K562 (cell line): ENCODE measurements at regions not wholly inside any gene's neighbourhood (a gene's known extent, or its start where the extent isn't known, plus 50 kb on each side); places are given as distances from the start of the nearest gene placed in this dataset.

Experiments
- ATAC-seq: fragments of 200-7000 bp; cut with Tn5 transposase; 3 replicates; pipeline ENCODE4 v1.9.1; 2020; ENCODE audit warnings: moderate library complexity
- BruUV-seq: library from RNA; stranded (reverse); fragments of 400-500 nt; replicated peaks from 2 replicates; lab custom pipeline; 2021; lab: Mats Ljungman, UMichigan
- CTCF ChIA-PET: fragments of 300-600 bp; formaldehyde crosslinking; extraction: SDS; loops from one replicate; lab custom pipeline; 2021; ENCODE audit warnings: low intra/inter-chr PET ratio; lab: Yijun Ruan, JAX
- POLR2A ChIA-PET: fragments of 300-600, 350-650 bp; sonication (Branson Sonifier 250); formaldehyde crosslinking; extraction: SDS; loops from one replicate; lab custom pipeline; 2021; ENCODE audit warnings: antibody characterized with exemption, inconsistent platforms; lab: Yijun Ruan, JAX
- DNase-seq, 4 experiments: peaks; one replicate each; pipeline versions ENCODE4 v3.0.0 to v3.0.0-alpha.2; 2011 to 2018; ENCODE audit warnings: low spot score in 3 of 4, mixed read lengths in 3 of 4; ENCODE audit errors: extremely low read depth in 1 of 4
- FAIRE-seq: peaks from 2 replicates; lab custom pipeline; 2011; peaks lifted over from hg19 to GRCh38; lab: Jason Lieb, UNC
- H2AFZ ChIP-seq: 2 replicates; pipeline ENCODE4 v1.6.0; 2011; ENCODE audit warnings: low read depth, low read length, control low read depth, inconsistent platforms
- H3K27ac ChIP-seq: fragments of 200-600 bp; 3 replicates; pipeline ENCODE4 v1.8.0; 2011; ENCODE audit warnings: low read depth, mild to moderate bottlenecking, control low read depth, inconsistent platforms, low read length, moderate library complexity, mixed read lengths; ENCODE audit errors: extremely low read depth
- H3K27me3 ChIP-seq, 2 experiments: fragments of 300-600 bp in 1 of 2; 2 replicates in 1 of 2; 3 replicates in 1 of 2; pipeline versions ENCODE4 v1.6.0 to v1.8.0; 2011; ENCODE audit warnings: inconsistent platforms in 2 of 2, low read length in 2 of 2, mild to moderate bottlenecking in 1 of 2, mixed read lengths in 1 of 2, moderate library complexity in 1 of 2; ENCODE audit not compliant: control insufficient read depth in 2 of 2, insufficient read depth in 2 of 2
- H3K36me3 ChIP-seq: fragments of 300-600 bp; 3 replicates; pipeline ENCODE4 v1.8.0; 2011; ENCODE audit warnings: mild to moderate bottlenecking, low read length, inconsistent platforms; ENCODE audit not compliant: control insufficient read depth, insufficient read depth
- H3K4me1 ChIP-seq, 2 experiments: fragments of 200-600 bp in 1 of 2; replicated peaks in 1 of 2; 2 replicates in 1 of 2; 3 replicates in 1 of 2; pipeline versions ENCODE4 v1.5.1 to v1.8.0; 2011; ENCODE audit warnings: inconsistent platforms in 2 of 2, low read length in 2 of 2, mild to moderate bottlenecking in 1 of 2, mixed read lengths in 1 of 2, moderate library complexity in 1 of 2; ENCODE audit not compliant: control insufficient read depth in 2 of 2, insufficient read depth in 2 of 2
- H3K4me2 ChIP-seq: 2 replicates; pipeline ENCODE4 v1.6.1; 2011; ENCODE audit warnings: low read length, control low read depth, inconsistent platforms, mixed read lengths; ENCODE audit not compliant: insufficient read depth
- H3K4me3 ChIP-seq: fragments of 200-600 bp; sonication (generic), shearing (Covaris generic); 2 replicates; pipeline ENCODE4 v1.5.1; 2016; ENCODE audit warnings: control low read depth, inconsistent platforms
- H3K79me2 ChIP-seq: fragments of 200-600 bp; 3 replicates; pipeline ENCODE4 v1.8.0; 2011; ENCODE audit warnings: low read length, inconsistent platforms; ENCODE audit not compliant: control insufficient read depth, insufficient read depth
- H3K9ac ChIP-seq, 2 experiments: 2 replicates each; pipeline versions ENCODE4 v1.6.0 to v1.6.1; 2011; ENCODE audit warnings: low read depth in 2 of 2, low read length in 2 of 2, control low read depth in 1 of 2, inconsistent platforms in 1 of 2, mild to moderate bottlenecking in 1 of 2, mixed read lengths in 1 of 2; ENCODE audit not compliant: insufficient read depth in 1 of 2
- H3K9me1 ChIP-seq: one replicate; pipeline ENCODE4 v1.6.0; 2011; ENCODE audit warnings: inconsistent platforms, mild to moderate bottlenecking, low read length, moderate library complexity; ENCODE audit not compliant: control insufficient read depth, insufficient read depth
- H3K9me3 ChIP-seq: replicated peaks from 2 replicates; pipeline ENCODE4 v1.5.1; 2011; ENCODE audit warnings: low read depth, low read length, inconsistent platforms; ENCODE audit not compliant: control insufficient read depth, insufficient read depth
- H4K20me1 ChIP-seq: replicated peaks from 2 replicates; pipeline ENCODE4 v1.6.1; 2011; ENCODE audit warnings: low read length, inconsistent platforms, mixed read lengths; ENCODE audit not compliant: control insufficient read depth, insufficient read depth
- COPS2 ChIP-seq: fragments of 450-650 bp; conservative IDR thresholded peaks from 2 replicates; pipeline ENCODE4 v1.6.1; 2016; ENCODE audit warnings: mild to moderate bottlenecking, moderate library complexity
- DACH1 ChIP-seq: fragments of 450-650 bp; IDR thresholded peaks from 2 replicates; pipeline ENCODE4 v1.6.1; 2018; ENCODE audit not compliant: partially characterized antibody
- EHMT2 ChIP-seq: fragments of 450-650 bp; IDR thresholded peaks from 2 replicates; pipeline ENCODE4 v1.6.1; 2018; ENCODE audit warnings: antibody characterized with exemption
- FOS ChIP-seq: IDR thresholded peaks from 3 replicates; pipeline ENCODE4 v1.6.1; 2011; ENCODE audit not compliant: insufficient read length; ENCODE audit errors: extremely low read depth
- GATA2 ChIP-seq: sonication (generic); formaldehyde crosslinking; IDR thresholded peaks from 2 replicates; pipeline ENCODE4 v1.4.0; 2020; ENCODE audit warnings: mild to moderate bottlenecking, missing genetic modification reagents
- HMG20A ChIP-seq: fragments of 450-650 bp; formaldehyde crosslinking; conservative IDR thresholded peaks from 2 replicates; pipeline ENCODE4 v1.4.0; 2020; ENCODE audit warnings: mild to moderate bottlenecking, mixed read lengths
- PRMT5 ChIP-seq: sonication (generic); formaldehyde crosslinking; IDR thresholded peaks from 2 replicates; pipeline ENCODE4 v1.5.0; 2020; ENCODE audit warnings: missing genetic modification reagents
- PTTG1 ChIP-seq: fragments of 450-650 bp; IDR thresholded peaks from 2 replicates; pipeline ENCODE4 v1.6.1; 2016; ENCODE audit warnings: low read depth, mild to moderate bottlenecking, missing genetic modification characterization, missing compliant biosample characterization
- SREBF1 ChIP-seq: fragments of 150-350 bp; IDR thresholded peaks from 2 replicates; pipeline ENCODE4 v1.6.1; 2014; ENCODE audit warnings: antibody characterized with exemption, low read depth, low read length, borderline replicate concordance
- SRSF9 ChIP-seq: fragments of 200-400 bp; formaldehyde crosslinking; IDR thresholded peaks from 2 replicates; pipeline ENCODE4 v1.6.1; 2017; ENCODE audit warnings: low read depth, low read length, borderline replicate concordance
- TRIM28 ChIP-seq: fragments of 450-650 bp; IDR thresholded peaks from 2 replicates; pipeline ENCODE4 v1.6.1; 2017
- ZBTB8A ChIP-seq: fragments of 450-650 bp; IDR thresholded peaks from 2 replicates; pipeline ENCODE4 v1.6.1; 2018; ENCODE audit warnings: mild to moderate bottlenecking, moderate library complexity; ENCODE audit not compliant: partially characterized antibody
- ZNF407 ChIP-seq: fragments of 450-650 bp; IDR thresholded peaks from 2 replicates; pipeline ENCODE4 v1.6.1; 2016; ENCODE audit warnings: low read depth
- WGBS: fragments of 100-300 bp; shearing (Covaris generic); methylation state at CpG from one replicate; pipeline ENCODE4 v1.1.6; 2016; ENCODE audit warnings: low coverage, mixed read lengths; ENCODE audit not compliant: insufficient coverage; ENCODE audit errors: missing lambda C conversion rate; 5-methylcytosine and 5-hydroxymethylcytosine counted together
- in situ Hi-C: fragments of 300-500 bp; cut with MboI; formaldehyde crosslinking; loops from 4 replicates; pipeline ENCODE4 v1.15.0; 2018; ENCODE audit warnings: inconsistent platforms, mixed read lengths
- intact Hi-C: fragments of 100-400 bp; cut with micrococcal nuclease; formaldehyde crosslinking; loops from 2 replicates; pipeline ENCODE4 v1.14.2; 2022
- TF ChIP-seq, protein P1 (sequence below): fragments of 250-450 bp; sonication (Bioruptor Pico); IDR thresholded peaks from 2 replicates; pipeline ENCODE4 v1.5.0; 2021; ENCODE audit warnings: mild to moderate bottlenecking, moderate library complexity

DNA sequence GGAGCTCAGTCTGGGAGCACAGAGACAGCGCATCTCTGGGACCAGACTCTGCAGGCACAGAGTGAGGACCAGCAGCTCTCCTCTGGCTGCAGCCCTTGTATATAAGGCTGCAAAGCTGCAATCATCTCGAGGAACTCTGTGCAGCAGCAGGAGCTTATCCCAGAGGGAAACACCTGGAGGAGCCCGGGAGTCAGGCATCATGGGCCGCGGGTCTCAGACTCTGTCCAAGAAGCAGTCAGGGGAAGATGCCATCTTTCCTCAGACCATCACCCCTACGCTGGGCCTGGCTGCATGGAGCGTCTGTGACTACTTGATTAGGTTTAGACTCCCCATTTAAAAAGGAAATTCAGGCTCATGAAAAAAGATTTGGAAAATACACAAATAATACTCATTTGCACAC lies 122.0 kb downstream of the IRF8 start:
- no peak for FAIRE-seq
- BruUV-seq = no TSS peak
- no peak overlapping the region for H2AFZ ChIP-seq
- no peaks in the 10 kb centered on the region for H3K9me1 ChIP-seq
- no peak for ATAC-seq
- no peaks in the 10 kb centered on the region; a peak in 1 of 5 replicates for H3K4me1 ChIP-seq
- H4K20me1 ChIP-seq = no peaks in the 10 kb centered on the region
- no peaks in the 10 kb centered on the region for H3K27me3 ChIP-seq
- in situ Hi-C loops (loop anchor here (25.0 kb wide), 1 partner anchor 909 kb away; the partner anchor contains the start of gene CIBAR2), intact Hi-C loops (no loop called here)
- no peak overlapping the region for H3K4me2 ChIP-seq
- H3K9me3 ChIP-seq = peaks cover 7% of the 10 kb centered on the region; the same call in 1 of the 2 replicates
- no peaks in the 10 kb centered on the region for H3K36me3 ChIP-seq
- TF ChIP-seq FOS (no peak), ZBTB8A (no peak), TRIM28 (no peak), PTTG1 (tag) (no peak), SREBF1 (no peak), ZNF407 (no peak), GATA2 (CRISPR knock-in tag) (no peak), DACH1 (no peak), HMG20A (CRISPR knock-in tag) (no peak), SRSF9 (no peak), COPS2 (no peak), PRMT5 (no peak), EHMT2 (no peak)
- TF ChIP-seq, protein P1, sequence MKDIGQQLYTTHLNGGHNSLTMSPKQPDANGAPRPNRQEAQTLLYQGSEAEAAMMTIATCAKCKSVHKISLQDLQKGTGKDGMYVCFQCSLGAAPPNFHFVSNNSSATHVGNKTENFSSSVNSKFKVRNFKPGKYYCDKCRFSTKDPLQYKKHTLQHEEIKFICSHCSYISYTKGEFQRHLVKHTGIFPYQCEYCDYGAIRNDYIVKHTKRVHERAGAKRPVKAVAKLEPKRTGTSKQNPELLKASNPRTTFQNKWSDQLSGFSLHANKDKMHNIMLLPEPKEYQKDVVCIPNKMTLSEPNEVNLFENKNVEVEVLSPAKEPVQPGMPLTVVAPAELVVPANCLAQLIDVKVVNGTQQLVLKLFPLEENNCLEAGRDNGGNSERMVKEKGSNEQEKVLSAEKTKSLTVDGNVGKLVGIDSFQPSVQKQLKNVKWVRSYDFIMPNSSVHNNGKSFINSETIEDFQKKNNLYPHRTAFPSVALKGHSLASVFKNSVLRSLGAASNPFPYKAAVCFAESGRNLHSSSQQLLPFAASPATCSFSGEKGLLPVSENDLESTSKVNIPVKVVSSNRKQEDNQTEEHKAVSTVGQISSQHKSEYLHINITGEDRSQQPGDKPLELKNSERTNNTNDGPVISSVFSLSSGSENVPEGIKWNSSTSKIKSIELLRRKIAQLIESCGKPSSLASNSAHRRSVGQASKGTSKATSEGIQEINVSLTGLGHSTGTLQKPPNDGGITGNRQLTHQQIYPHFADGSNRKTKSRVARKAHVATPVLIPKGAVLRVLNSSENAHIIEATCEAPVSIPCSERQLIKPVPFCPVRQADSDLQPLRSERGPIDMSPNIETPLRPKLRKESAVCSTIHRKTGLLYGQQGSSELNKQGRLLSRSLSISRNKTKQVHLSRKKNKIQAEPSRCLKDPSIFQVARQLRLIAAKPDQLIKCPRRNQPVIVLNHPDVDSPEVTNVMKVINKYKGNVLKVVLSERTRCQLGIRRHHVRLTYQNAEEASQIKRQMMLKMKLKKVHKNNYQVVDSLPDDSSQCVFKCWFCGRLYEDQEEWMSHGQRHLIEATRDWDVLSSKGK = no peak
- POLR2A ChIA-PET = no interaction called here
- WGBS = under 1% methylated on average over 7 of the region's 7 CpGs
- no peak overlapping the region for H3K9ac ChIP-seq
- DNase-seq = no peak
- H3K4me3 ChIP-seq = no peak overlapping the region
- CTCF ChIA-PET = no interaction called here
- H3K79me2 ChIP-seq = no peaks in the 10 kb centered on the region
- H3K27ac ChIP-seq = no peak overlapping the region
